Amygdala (tissue), 56 donors: ENCODE measurements at regions not wholly inside any gene's neighbourhood (a gene's known extent, or its start where the extent isn't known, plus 50 kb on each side); places are given as distances from the start of the nearest gene placed in this dataset.
A peak's percentile ranks its signal among the peaks of the same experiment; 100 is the strongest.
"Not testable (repeated sequence)": the region's sequence is repeated elsewhere in the genome, so short reads cannot be mapped to it uniquely, and the experiment has no call there.

Experiments
- DNase-seq, 56 donors: peaks; one replicate each; lab custom pipeline; 2025; lab: John Stamatoyannopoulos, UW

- DNase-seq = no peak
These were observed 941.3 kb downstream of the TBC1D32 start for GRCh38 chr6:120392941-120393340.

DNA sequence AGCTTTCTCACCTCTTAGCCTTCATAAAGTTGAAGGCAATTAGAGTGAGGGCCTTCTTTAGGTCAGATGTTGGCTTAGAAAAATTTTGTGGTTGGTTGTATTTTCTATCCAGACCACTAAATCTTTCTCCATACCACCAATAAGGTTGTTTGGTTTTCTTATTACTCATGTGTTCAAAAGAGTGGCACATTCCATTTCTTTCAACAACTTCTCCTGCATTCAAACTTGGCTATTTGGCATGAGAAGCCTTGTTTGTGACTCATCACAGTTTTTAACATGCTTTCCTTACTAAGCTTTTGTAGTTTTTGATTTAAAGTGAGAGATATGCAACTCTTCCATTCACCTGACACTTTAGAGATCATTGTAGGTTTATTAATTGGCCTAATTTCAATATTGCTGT lies 949.6 kb downstream of the TBC1D32 start:
- DNase-seq = no peak

- DNase-seq = no peak
These were observed 950.6 kb downstream of the TBC1D32 start for GRCh38 chr6:120383681-120384080.

- DNase-seq = peak in 1 of 56 donors; percentile 2
These were observed 955.6 kb downstream of the TBC1D32 start for GRCh38 chr6:120378582-120379220.

DNA sequence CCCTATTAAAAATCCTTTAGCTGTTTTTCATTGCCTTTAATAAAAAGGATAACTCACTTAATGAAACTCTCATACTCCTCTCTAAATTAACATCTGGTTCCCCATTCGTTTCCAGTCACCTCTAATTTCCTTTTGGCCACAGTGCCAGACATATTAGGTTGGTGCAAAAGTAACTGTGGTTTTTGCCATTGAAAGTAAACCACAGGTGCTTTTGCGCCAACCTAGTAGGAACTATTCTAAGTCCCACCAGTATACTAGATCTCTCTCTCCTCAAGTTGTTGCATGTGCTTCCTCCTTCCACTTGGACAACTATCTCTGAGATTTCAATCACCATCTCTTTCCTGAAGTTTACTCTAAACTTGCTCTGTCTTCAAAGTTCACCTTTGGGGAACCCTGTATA lies 961.1 kb downstream of the TBC1D32 start:
- no peak for DNase-seq

DNA sequence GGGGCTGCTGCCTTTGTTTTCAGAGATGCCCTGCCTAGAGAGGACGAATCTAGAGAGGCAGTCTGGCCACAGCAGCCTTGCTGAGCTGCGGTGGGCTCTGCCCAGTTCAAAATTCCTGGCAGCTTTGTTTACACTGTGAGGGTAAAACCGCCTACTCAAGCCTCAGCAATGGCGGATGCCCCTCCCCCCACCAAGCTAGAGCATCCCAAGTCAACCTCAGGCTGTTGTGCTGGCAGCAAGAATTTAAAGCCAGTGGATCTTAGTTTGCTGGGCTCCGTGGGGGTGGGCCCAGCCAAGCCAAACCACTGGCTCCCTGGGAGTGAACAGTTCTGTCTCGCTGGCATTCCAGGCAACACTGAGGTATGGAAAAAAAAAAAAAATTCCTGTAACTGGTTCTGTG lies 970.9 kb downstream of the TBC1D32 start:
- no peak for DNase-seq

GRCh38 chr6:120358535-120358934 lies 975.7 kb downstream of the TBC1D32 start:
- not testable (repeated sequence) for DNase-seq

- DNase-seq = no peak
These were observed 976.8 kb downstream of the TBC1D32 start for GRCh38 chr6:120357447-120357846.

DNA sequence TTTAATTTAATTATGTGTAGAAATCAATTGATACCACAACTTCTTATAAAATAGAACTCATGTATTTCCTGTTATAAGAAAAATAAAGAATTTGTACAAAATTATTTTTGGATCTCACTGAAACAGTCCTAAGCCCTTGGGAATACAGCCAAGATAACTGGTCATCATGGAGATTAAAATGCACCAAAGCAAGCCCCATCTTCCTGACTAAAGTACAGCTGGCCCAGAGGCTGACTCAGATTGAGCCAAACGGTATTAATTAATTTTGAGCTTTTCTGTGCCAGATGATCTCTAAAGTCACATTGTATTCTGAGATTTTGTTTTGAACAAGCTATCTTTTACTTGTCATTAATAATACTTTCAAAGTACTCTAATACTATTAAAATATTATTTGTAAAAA lies 978.5 kb downstream of the TBC1D32 start:
- DNase-seq = no peak

DNA sequence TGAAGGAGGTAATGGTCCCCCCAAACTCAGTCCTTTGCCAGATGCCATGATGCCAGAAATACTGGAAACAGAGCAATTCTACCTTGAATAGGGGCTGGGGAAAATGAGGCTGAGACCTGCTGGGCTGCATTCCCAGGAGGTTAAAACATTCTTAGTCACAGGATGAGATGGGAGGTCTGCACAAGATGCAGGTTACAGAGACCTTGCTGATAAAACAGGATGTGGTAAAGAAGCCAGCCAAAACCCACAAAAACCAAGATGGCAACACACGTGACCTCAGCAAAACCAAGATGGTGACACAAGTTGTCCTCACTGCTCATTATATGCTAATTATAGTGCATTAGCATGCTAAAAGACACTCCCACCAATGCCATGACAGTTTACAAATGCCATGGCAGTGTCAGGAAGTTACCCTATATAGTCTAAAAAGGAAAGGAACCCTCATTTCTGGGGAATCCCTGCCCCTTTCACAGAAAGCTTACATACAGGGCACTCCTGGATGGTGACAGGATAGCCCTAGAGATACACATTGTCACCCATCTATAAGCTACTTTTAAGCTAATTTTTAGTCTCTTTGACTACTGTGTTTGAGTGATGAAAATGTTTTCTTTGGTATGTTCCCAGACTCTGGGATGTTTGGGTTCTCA lies 979.7 kb downstream of the TBC1D32 start:
- no peak for DNase-seq

DNA sequence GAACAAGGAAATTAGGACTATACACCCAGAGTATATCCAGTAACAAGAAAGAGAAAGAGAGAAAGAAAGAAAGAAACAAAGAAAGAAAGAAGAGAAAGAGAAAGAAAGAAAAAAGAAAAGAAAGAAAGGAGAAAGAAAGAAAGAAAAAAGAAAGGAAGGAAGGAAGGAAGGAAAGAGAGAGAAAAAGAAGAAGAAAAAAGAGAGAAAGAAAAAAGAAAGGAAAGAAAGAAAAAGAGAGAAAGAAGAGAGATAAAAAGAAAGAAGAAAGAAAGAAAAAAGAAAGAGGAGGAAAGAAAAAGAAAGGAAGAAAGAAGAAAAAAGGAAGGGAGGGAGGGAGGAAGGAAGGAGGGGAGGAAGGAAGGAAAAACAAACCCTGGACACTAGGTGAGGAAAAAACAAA lies 981.8 kb downstream of the TBC1D32 start:
- no peak for DNase-seq

DNA sequence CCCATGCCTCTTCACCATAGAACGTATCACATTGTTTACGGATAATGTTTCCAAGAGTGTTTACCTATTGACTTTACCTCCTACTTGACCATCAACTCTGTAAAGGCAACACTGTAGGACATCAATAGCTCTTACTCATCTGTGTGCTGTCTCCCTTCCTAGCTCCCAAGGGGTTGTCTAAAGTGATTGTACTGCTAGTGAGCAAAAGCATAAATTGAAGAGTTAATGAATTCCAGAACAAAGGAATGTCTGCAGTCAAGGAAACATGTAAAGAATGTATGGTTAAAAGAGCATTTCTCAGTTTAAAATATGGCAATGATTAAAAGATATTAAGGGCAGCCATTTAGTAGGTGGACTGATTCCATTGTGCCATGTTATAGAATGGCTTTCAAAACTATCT lies 985.4 kb downstream of the TBC1D32 start:
- DNase-seq = no peak

GRCh38 chr6:120328521-120328920 lies 979.0 kb upstream of the MAN1A1 start:
- DNase-seq = no peak

GRCh38 chr6:120320481-120321162 lies 971.1 kb upstream of the MAN1A1 start:
- no peak for DNase-seq

GRCh38 chr6:120304223-120304622 lies 954.7 kb upstream of the MAN1A1 start:
- no peak for DNase-seq

DNA sequence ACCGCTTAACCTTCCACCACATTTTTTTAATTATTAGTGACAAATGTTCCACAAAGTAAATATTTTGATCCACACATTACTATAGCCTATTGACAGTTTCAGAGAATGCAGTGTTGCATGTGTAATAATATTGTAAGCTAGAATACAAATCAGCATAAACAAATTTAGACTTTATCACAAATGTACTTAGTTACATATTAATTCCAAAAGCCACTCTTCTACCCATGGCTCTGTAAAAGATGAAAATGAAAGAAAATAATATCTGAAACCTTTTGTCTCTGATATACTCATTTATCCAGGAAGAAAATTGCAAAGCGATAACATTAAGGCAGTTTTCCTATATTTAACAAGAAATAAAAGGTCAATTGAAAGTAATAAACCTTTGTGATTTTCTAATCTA lies 954.0 kb upstream of the MAN1A1 start:
- no peak for DNase-seq

- DNase-seq = no peak
These were observed 952.5 kb upstream of the MAN1A1 start for GRCh38 chr6:120302041-120302440.

DNA sequence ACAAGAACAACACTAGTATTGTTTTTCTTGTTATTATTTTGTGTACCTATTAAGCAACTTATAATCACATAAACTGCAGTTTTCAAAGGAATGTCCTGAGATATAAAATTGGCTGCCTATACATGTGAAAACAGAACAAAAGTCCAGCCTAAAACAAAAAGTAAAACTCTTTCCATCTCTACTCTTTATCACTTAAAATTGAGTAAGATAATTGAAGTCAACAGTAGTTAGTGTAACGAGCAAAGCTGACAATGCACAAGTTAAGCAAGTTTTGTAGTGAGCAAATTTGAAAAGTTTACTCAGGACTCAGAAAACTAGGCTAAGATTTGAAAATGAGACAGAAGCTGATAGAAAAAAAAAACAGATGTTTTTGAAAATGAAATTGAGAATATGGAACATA lies 941.4 kb upstream of the MAN1A1 start:
- no peak for DNase-seq

DNA sequence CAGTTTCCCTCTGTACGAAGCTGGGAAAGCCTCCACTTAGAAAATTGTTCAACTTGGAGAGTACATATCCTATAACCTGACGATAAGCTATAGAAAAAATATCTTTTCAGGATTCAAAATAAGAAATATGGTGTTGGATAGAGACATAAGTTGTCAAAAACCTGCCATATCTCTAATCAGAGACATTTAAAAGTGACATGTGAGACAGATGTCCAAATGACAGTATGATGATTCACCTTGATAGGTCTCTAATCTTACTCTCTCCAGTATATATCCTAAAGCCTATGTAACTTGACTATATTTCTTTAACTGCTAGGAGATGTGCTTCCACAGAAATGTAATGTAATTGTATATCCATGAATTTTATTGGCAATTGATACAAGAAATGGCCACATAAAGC lies 932.4 kb upstream of the MAN1A1 start:
- no peak for DNase-seq

DNA sequence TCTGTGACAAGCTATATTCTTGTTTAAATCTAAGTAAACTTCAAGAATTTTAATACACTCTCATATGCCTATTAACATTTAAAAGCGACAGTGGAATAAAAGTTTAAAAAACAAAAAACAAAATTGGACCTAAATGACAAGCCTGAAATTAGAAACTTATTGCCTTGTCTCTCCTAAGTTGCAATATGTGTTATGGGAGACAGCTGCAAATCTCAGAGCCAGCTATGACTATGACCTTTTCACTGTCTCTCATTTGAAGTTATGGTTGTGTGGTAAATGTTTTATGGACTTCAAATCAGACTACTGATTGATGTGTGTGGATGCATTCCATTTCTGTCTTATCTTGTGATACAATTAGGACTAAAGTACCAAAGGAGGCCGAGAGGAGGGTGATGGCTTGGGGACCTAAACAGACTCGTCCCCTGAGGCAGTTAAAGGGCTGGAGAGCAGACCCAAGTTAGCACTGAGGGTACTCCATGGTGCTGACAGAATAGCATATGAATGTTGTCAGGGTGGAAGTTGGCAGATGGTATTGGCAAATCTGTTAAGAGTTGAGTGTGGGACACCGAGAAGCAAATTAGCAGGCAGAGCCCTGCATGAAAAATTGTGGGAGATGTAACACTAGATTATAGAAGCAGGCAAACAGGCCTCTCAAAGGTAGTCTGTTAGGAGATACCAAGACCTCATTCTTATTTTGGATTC lies 930.1 kb upstream of the MAN1A1 start:
- DNase-seq = peak in 5 of 56 donors; percentile 0 to 2 (median 1)

DNA sequence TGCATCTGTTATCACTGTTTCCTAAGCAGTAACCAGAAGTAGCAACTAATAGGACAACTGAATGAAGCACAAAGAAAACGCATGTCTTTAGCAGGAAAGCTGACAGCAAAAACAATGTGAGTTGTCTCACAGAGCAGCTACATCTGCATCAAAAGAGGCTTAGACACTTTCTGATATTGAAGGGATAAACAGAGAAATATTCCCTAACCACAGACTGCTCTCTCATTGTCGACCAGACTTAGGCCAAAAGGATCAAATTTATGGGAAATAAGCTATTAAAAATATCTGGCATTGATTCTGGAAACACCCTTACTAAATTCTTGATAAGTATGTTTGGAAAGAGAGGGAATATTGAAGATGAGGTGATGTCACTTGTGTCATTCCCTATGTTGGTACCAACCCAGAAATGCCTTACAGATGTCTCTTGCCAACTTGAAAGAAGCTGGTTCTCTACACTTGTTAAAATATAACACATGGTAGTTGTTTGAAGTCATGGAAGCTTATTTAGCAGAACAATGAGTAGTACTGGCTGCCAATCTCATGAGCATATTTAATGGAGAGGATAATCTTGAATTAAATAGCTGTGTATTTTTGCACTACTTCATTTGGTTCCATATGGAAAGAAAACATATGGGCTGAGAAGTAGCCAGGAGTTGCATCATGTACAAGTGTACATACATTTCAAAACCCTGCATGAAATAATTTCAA lies 929.3 kb upstream of the MAN1A1 start:
- DNase-seq = no peak
